ENCODE measurements at regions not wholly inside any gene's neighbourhood (a gene's known extent, or its start where the extent isn't known, plus 50 kb on each side); places are given as distances from the start of the nearest gene placed in this dataset.
"Not testable (repeated sequence)": the region's sequence is repeated elsewhere in the genome, so short reads cannot be mapped to it uniquely, and the experiment has no call there.

GRCh38 chr17:20935740-20936139 is 107.1 kb downstream of the USP22 start:
- no peak for DNase-seq (ENCODE audit: low read depth in 4 of 4, low spot score in 3 of 4)

DNA sequence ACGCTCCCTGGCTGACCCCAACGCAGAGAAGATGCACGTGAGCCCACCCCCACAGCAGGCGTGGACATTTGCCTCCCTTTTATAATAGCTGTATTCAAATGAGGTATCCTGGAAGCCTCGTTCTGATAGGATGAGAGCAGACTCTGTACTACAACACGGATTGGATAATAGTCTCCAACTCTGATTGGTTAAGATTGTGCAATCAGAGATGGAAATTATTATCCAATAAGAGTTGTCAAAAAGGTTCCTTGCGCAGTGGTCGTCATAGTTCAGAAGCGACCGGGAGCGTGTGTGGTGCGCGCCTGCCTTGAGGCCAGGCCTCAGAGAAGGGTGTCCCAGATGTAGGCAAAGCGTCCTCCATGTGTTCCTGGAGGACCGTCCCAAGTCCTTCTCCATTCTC is 104.6 kb downstream of the USP22 start:
- DNase-seq (ENCODE audit: low read depth in 4 of 4, low spot score in 3 of 4), result no peak

DNA sequence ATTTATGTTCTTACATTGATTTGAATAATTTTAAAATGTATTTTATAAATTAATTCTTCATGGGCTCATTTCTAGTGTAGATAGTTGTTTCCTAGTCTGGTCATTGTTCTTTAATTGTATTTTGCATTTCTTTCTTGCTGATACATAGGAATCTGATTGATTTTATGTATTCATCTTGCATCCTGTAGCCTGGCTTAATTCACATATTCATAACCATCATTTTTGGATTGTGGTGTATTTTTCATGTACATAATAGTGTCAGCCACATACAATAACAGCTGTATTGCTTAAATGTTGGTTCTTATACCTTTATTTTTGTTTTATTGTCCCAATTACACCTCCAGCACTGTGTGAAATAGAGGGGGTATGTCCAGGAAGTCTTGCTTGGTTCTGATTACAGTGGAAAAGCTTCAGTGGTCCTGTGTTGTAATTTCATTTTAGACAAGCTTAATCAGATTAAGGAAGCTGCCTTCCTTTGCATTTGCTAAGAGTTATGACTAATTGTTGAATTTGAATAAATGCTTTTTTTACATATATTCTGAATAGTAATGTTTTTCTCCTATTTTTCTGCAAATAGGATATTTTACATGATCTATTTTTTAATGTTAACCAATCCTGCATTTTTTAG is 103.7 kb downstream of the USP22 start:
- DNase-seq (ENCODE audit: low read depth in 4 of 4, low spot score in 3 of 4), result no peak

- no peak for DNase-seq (ENCODE audit: low read depth in 4 of 4, low spot score in 3 of 4)
Measured at GRCh38 chr17:20941872-20942271, 100.9 kb downstream of the USP22 start.

- no peak for DNase-seq (ENCODE audit: low read depth in 4 of 4, low spot score in 3 of 4)
Measured at GRCh38 chr17:20944014-20944865, 98.6 kb downstream of the USP22 start.

DNA sequence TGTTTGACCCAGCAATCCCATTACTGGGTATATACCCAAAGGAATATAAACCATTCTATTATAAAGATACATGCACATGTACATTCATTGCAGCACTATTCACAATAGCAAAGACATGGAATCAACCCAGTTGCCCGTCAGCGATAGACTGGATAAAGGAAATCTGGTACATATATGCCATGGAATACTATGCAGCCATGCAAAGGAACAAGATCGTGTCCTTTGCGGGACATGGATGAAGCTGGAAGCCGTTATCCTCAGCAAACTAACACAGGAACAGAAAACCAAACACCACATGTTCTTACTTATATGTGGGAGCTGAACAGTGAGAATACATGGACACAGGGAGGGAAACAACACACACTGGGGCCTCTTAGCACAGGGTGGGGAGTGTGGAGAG is 95.1 kb downstream of the USP22 start:
- not testable (repeated sequence) for DNase-seq (ENCODE audit: low read depth in 4 of 4, low spot score in 3 of 4)

DNA sequence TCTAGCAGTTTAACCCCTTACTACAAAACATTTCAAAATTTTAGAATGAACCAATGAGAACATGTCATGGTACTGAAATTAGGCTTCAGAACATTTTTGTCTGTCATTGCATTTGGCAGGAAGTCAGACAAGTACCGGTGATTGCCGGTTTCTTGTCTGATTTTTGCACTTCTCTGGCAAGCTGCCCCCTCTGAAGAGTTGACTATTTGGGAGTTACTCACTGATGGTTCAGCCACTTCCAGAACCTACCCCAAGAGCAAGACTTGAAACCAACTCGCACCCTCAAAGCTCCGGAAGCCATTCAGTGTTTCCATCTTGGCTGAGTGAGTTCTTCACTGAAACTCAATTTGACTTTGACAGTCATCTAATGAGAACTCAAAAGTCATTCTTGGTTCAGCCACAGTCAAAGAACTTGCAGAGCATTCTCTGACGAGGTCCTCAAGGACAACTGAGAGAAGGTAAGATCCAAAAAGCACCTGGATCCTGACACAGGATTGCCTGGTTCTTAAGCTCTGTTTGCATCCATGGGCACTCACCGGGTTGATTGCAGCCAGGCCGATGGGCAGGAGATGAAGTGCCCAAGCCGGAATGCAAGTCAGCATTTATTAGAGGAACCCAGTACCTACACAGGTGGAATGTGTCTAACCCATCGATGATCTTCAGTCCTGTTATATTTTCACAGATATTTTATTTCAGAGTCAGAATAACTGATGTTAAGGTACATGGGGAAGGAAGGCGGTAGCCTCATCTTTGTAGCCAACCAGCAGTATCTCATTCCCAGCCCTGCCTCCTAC is 93.6 kb downstream of the USP22 start:
- DNase-seq (ENCODE audit: low read depth in 4 of 4, low spot score in 3 of 4), result no peak

All from left renal pelvis (tissue), 4 donors.